Mammary epithelial cell (primary cell): ENCODE measurements at regions not wholly inside any gene's neighbourhood (a gene's known extent, or its start where the extent isn't known, plus 50 kb on each side); places are given as distances from the start of the nearest gene placed in this dataset.

ENCODE experiments used
- EZH2 ChIP-seq: IDR thresholded peaks from 2 replicates; pipeline ENCODE4 v1.6.1; 2012; ENCODE audit warnings: low read length, inconsistent platforms, borderline replicate concordance
- TF ChIP-seq, protein P1 (sequence below), 2 donors: IDR thresholded peaks in 1 of 2; conservative IDR thresholded peaks in 1 of 2; 2 replicates each; pipeline ENCODE4 v1.5.1; 2011 to 2012; ENCODE audit warnings: inconsistent platforms in 2 of 2, low read length in 2 of 2, mild to moderate bottlenecking in 2 of 2, control low read depth in 1 of 2, low read depth in 1 of 2; ENCODE audit not compliant: insufficient read depth in 1 of 2; ENCODE audit errors: extremely low read depth in 1 of 2

DNA sequence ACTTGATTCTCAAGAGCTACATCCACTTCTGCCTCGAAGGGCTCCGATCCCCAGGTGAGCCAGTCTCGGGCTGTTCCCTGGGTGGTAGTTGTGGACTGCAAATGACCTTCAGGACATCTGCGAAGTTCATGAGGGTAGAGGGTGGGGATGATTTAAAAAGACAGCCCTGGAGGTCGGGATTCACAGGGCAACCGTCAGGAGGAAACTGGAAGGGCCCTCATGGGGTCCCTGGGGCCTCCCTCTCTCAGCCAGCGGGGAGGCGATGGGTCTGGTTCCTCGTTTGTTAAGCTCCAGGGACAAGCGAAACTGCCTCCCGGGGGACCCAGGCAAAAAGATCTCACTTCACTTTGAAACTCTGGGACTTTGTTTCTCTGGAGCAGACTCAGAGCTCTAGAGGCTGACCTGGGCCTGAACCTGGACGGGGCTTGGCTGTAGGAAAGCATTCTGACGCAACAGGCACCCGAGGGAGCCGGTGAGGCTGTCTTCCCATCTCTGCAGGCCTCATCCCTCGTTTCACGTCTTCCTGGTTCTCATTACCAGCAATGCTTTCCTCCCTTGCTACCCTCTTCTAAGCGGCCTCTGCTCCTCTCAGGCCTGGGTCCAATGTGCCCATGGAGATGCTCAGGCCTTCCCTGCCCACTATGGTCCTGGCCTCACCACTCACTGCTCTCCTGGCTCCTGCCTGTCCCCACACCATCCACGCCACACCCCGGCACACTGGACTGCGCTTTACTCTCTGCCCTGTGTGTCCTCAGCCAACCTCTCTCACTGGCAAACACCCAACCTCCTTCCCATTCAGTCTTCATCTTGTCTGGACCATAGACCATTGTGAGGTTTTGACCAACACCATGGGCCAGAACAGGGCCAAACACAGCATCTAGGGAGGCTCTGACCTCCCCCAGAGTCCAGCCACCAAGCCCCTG, 214.2 kb upstream of the TNRC6C start:
- no peak for TF ChIP-seq EZH2
- TF ChIP-seq, protein P1, sequence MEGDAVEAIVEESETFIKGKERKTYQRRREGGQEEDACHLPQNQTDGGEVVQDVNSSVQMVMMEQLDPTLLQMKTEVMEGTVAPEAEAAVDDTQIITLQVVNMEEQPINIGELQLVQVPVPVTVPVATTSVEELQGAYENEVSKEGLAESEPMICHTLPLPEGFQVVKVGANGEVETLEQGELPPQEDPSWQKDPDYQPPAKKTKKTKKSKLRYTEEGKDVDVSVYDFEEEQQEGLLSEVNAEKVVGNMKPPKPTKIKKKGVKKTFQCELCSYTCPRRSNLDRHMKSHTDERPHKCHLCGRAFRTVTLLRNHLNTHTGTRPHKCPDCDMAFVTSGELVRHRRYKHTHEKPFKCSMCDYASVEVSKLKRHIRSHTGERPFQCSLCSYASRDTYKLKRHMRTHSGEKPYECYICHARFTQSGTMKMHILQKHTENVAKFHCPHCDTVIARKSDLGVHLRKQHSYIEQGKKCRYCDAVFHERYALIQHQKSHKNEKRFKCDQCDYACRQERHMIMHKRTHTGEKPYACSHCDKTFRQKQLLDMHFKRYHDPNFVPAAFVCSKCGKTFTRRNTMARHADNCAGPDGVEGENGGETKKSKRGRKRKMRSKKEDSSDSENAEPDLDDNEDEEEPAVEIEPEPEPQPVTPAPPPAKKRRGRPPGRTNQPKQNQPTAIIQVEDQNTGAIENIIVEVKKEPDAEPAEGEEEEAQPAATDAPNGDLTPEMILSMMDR (conservative IDR thresholded peaks at IDR 0.05 in 1 of 2, IDR thresholded peaks at IDR 0.05 in 1 of 2; ENCODE audit: extremely low read depth in 1 of 2, insufficient read depth in 1 of 2, low read depth in 1 of 2, low read length in 2 of 2): no peak
